ENCODE measurements at regions not wholly inside any gene's neighbourhood (a gene's known extent, or its start where the extent isn't known, plus 50 kb on each side); places are given as distances from the start of the nearest gene placed in this dataset.

DNA sequence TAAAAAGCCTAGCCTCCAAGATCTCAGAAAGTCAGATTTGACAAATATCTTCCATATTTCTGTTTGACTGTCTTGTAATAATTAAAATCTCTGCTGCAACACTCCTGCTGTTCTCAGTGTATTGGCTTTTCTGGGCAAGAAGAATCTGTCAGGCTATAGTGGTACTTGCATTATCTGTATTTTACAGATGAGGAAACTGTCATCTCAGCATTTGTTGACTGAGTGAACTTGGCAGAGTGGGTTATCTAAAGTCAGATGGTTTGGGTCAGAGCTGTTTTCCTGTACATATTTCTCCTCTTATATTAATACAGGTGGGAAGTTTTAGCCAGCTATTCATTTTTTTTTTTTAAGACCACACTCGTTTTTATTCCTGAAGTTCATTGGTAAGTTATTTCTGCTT lies 1378.2 kb upstream of the PCDH20 start:
- Histone ChIP-seq H3K36me3 (no peaks in the 10 kb centered on the region), H3K4me3 (no peak overlapping the region), H3K27me3 (no peaks in the 10 kb centered on the region), H3K27ac (no peak overlapping the region), H3K9me3 (no peaks in the 10 kb centered on the region), H3K4me1 (peaks cover 0 to 9% (median 0%) of the 10 kb centered on the region in 4 donors)
- no peak for TF ChIP-seq POLR2A (IDR thresholded peaks at IDR 0.05)
- TF ChIP-seq, protein P1, sequence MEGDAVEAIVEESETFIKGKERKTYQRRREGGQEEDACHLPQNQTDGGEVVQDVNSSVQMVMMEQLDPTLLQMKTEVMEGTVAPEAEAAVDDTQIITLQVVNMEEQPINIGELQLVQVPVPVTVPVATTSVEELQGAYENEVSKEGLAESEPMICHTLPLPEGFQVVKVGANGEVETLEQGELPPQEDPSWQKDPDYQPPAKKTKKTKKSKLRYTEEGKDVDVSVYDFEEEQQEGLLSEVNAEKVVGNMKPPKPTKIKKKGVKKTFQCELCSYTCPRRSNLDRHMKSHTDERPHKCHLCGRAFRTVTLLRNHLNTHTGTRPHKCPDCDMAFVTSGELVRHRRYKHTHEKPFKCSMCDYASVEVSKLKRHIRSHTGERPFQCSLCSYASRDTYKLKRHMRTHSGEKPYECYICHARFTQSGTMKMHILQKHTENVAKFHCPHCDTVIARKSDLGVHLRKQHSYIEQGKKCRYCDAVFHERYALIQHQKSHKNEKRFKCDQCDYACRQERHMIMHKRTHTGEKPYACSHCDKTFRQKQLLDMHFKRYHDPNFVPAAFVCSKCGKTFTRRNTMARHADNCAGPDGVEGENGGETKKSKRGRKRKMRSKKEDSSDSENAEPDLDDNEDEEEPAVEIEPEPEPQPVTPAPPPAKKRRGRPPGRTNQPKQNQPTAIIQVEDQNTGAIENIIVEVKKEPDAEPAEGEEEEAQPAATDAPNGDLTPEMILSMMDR (IDR thresholded peaks at IDR 0.05), result no peak
- TF ChIP-seq EP300 (IDR thresholded peaks at IDR 0.05), result no peak
- DNase-seq (ENCODE audit: low spot score in 2 of 2), result no peak
- 58 to 67% methylated on average over 1 of the region's 1 CpG for WGBS, 2 donors

DNA sequence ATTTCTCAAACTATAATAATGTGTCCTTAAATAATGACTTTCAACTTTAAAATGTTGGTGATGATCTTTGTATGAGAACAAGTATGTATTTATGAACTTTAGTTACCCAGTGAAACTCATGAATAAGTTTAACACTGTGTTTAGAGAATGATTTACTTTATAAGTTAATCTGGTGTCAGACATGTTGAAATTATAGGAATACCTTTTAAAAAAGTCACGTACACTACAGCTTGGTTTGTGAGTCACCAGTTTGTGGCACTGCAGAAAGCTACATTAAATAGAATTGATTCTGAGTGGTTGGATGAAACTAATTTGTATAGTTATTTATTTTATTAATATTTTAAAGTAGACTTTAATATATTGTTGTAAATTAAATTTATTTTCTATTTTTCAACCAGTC lies 1366.2 kb upstream of the PCDH20 start:
- H3K4me3 ChIP-seq, result no peak overlapping the region
- H3K9me3 ChIP-seq, result no peaks in the 10 kb centered on the region
- no peak for TF ChIP-seq EP300 (IDR thresholded peaks at IDR 0.05)
- no peak for TF ChIP-seq POLR2A (IDR thresholded peaks at IDR 0.05)
- TF ChIP-seq, protein P1 (IDR thresholded peaks at IDR 0.05), result no peak
- no peaks in the 10 kb centered on the region for H3K27me3 ChIP-seq
- no peak for DNase-seq (ENCODE audit: low spot score in 2 of 2)
- no peak overlapping the region for H3K27ac ChIP-seq
- no peaks in the 10 kb centered on the region for H3K4me1 ChIP-seq
- no peaks in the 10 kb centered on the region for H3K36me3 ChIP-seq
- 78 to 80% methylated on average over 1 of the region's 1 CpG for WGBS, 2 donors

DNA sequence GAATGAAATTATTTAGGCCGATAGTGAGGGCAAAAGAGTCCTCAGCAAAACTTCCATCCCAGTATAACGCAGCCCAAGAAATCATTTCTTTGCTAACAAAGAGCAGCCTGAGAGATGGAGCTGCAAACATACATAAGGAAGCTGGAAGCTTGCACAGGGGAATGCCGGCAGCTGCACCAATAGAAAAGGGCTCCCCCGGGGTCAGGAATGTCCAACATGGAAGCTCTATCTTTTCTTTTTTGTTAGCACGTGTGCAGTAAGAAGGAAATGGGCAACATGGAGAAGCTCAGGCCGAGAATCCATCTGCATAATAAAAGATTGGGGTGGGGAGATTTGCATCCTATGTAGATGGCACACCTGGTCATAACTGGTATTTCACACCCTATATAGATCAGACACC lies 1363.5 kb upstream of the PCDH20 start:
- H3K4me1 ChIP-seq, result no peaks in the 10 kb centered on the region
- H3K27me3 ChIP-seq, result no peaks in the 10 kb centered on the region
- no peak for DNase-seq (ENCODE audit: low spot score in 2 of 2)
- TF ChIP-seq POLR2A (IDR thresholded peaks at IDR 0.05) (no peak), EP300 (IDR thresholded peaks at IDR 0.05) (no peak)
- TF ChIP-seq, protein P1 (IDR thresholded peaks at IDR 0.05), result no peak
- 79 to 81% methylated on average over 6 of the region's 6 CpGs for WGBS, 2 donors
- H3K4me3 ChIP-seq, result no peak overlapping the region
- H3K36me3 ChIP-seq, result no peaks in the 10 kb centered on the region
- no peak overlapping the region for H3K27ac ChIP-seq
- no peaks in the 10 kb centered on the region for H3K9me3 ChIP-seq

DNA sequence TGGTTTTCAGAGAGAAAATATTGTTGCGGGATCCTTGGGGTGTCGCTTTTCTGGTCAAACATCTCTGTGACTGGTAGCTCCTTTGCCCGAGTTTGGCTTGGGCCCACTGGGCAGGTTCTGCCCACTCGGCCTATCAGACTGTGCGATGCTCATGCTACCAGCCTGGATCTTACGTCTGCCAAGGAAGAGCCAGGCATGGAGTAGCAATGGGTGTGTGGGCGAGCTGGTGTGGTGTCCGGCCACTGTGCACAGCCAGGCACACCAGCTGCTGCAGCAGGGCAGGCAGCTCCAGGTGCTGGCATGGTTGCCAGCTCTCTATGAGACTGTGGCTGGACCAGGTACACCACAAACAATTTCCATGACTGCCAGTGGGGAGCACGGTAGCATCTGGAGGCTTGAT lies 1351.8 kb upstream of the PCDH20 start:
- no peak overlapping the region for H3K27ac ChIP-seq
- 85 to 89% methylated on average over 7 to 9 of the region's 9 CpGs for WGBS, 2 donors

DNA sequence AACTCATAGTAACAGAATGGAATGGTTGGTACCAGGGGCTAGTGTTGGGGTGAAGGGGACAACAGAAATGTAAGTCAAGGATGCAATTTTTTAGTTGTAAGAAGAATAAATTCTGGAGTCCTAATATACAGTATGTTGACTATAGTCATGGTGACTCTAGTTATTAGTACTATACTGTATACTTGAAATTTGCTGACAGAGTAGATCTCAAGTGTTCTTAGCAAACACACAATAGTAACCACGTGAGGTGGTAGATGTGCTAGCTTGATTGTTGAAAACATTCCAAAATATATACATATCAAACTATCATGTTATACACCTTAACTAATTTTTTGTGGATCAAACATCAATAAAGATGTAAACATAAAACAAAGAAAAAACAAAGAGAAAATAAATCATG lies 1345.1 kb upstream of the PCDH20 start:
- Histone ChIP-seq H3K27me3 (no peaks in the 10 kb centered on the region), H3K9me3 (peaks cover 0 to 4% (median 0%) of the 10 kb centered on the region in 4 donors), H3K4me1 (no peaks in the 10 kb centered on the region), H3K4me3 (no peak overlapping the region), H3K36me3 (no peaks in the 10 kb centered on the region), H3K27ac (no peak overlapping the region)
- TF ChIP-seq EP300 (IDR thresholded peaks at IDR 0.05) (no peak), POLR2A (IDR thresholded peaks at IDR 0.05) (no peak)
- TF ChIP-seq, protein P1 (IDR thresholded peaks at IDR 0.05), result no peak
- no peak for DNase-seq (ENCODE audit: low spot score in 2 of 2)
- WGBS, 2 donors, result 74 to 81% methylated on average over 1 of the region's 1 CpG

More for the DNA sequence above, 1351.8 kb upstream of the PCDH20 start:
- Histone ChIP-seq H3K27me3 (no peaks in the 10 kb centered on the region), H3K36me3 (no peaks in the 10 kb centered on the region), H3K9me3 (no peaks in the 10 kb centered on the region), H3K4me1 (no peaks in the 10 kb centered on the region), H3K4me3 (no peak overlapping the region)
- DNase-seq (ENCODE audit: low spot score in 2 of 2), result no peak
- TF ChIP-seq EP300 (IDR thresholded peaks at IDR 0.05) (no peak), POLR2A (IDR thresholded peaks at IDR 0.05) (no peak)
- TF ChIP-seq, protein P1 (IDR thresholded peaks at IDR 0.05), result no peak
